ENCODE measurements at regions not wholly inside any gene's neighbourhood (a gene's known extent, or its start where the extent isn't known, plus 50 kb on each side); places are given as distances from the start of the nearest gene placed in this dataset.
"Not testable (repeated sequence)": the region's sequence is repeated elsewhere in the genome, so short reads cannot be mapped to it uniquely, and the experiment has no call there.

DNA sequence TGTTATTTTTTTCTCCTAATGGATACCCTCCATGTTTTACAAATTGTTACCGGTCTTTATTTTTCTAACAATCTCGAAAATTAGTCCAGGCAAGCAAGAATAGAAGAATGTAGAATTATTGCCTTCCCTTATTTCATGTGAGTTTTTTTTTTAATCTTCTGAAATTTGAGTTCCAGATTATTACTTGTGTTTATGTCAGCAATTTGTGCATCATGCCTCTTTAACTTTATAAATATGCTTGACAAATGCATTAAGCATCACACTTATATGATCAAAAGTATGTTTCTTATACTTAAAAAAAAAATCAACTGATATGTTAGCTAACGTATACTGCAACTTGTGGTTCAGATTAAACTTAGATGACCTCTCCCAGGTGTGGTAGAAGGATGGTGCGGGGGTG lies 242.7 kb upstream of the VSTM2A start:
- no peaks in the 10 kb centered on the region for H3K27me3 ChIP-seq (ENCODE audit: control insufficient read depth, insufficient read depth, low read length)
- H3K4me1 ChIP-seq (ENCODE audit: control insufficient read depth, insufficient read depth, low read length), result no peaks in the 10 kb centered on the region
- H3K27ac ChIP-seq (ENCODE audit: low read length), result no peak overlapping the region
- no peaks in the 10 kb centered on the region for H3K36me3 ChIP-seq (ENCODE audit: control insufficient read depth, insufficient read depth, low read length)
- no peaks in the 10 kb centered on the region for H3K9me3 ChIP-seq (ENCODE audit: control insufficient read depth, insufficient read depth, low read length)
- no peak for DNase-seq (ENCODE audit: low read depth, low spot score)
- H3K4me3 ChIP-seq (ENCODE audit: low read length), result no peak overlapping the region
- no CpG with 5 or more reads among the region's 4 CpGs for WGBS (ENCODE audit: insufficient coverage, insufficient read length)

DNA sequence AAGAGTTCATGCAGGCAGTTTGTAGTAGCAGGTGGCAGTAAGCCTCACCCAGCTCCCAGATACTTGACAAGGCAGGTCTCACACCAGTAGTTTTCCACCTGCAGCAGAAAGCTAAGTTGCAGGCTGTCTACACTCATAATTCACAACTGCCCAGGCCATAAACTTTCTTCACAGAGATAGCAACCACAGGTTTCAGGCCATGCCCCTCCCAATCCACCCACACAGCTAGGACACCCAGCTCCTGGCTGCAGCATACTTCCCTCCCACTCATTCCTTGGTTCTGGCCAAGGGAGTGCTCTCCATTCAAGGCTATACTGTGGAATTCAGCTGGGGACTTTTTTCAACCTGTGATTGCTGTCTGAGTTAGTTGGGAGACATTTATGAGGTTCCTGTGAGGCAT lies 226.2 kb upstream of the VSTM2A start:
- not testable (repeated sequence) for H3K4me1 ChIP-seq (ENCODE audit: control insufficient read depth, insufficient read depth, low read length); H3K27me3 ChIP-seq (ENCODE audit: control insufficient read depth, insufficient read depth, low read length); H3K4me3 ChIP-seq (ENCODE audit: low read length); H3K9me3 ChIP-seq (ENCODE audit: control insufficient read depth, insufficient read depth, low read length); H3K27ac ChIP-seq (ENCODE audit: low read length); H3K36me3 ChIP-seq (ENCODE audit: control insufficient read depth, insufficient read depth, low read length); DNase-seq (ENCODE audit: low read depth, low spot score)

DNA sequence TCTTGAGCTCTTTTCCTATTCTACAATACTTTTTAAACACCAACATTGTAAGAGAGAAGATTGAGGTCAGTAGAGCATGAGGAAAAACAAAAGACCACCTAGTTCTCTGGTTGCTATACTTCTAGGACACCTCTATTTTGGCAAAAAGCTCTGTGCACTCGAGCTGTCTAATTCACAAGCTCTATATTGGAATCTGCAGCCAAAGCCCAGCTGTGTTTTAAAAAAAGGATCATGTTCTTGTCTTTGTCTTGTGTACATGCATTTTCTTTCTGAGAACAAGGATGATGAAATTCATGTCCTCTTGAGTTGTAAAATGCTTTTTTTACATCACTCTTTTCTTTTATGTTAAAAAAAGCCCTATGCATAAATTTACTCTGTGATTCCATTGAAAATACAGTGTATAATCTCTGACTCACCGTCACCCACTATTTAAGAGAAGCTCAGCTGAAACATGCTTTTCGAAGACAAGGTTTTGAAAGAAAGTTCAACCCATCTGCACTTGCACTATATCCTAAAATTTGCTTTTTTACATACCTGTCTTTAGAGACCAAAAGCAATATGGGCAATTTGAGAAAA lies 215.5 kb upstream of the VSTM2A start:
- DNase-seq (ENCODE audit: low read depth, low spot score), result no peak
- no peaks in the 10 kb centered on the region for H3K27me3 ChIP-seq (ENCODE audit: control insufficient read depth, insufficient read depth, low read length)
- no peak overlapping the region for H3K4me3 ChIP-seq (ENCODE audit: low read length)
- no peaks in the 10 kb centered on the region for H3K9me3 ChIP-seq (ENCODE audit: control insufficient read depth, insufficient read depth, low read length)
- no CpG with 5 or more reads among the region's 3 CpGs for WGBS (ENCODE audit: insufficient coverage, insufficient read length)
- no peaks in the 10 kb centered on the region for H3K36me3 ChIP-seq (ENCODE audit: control insufficient read depth, insufficient read depth, low read length)
- no peaks in the 10 kb centered on the region for H3K4me1 ChIP-seq (ENCODE audit: control insufficient read depth, insufficient read depth, low read length)
- H3K27ac ChIP-seq (ENCODE audit: low read length), result no peak overlapping the region

DNA sequence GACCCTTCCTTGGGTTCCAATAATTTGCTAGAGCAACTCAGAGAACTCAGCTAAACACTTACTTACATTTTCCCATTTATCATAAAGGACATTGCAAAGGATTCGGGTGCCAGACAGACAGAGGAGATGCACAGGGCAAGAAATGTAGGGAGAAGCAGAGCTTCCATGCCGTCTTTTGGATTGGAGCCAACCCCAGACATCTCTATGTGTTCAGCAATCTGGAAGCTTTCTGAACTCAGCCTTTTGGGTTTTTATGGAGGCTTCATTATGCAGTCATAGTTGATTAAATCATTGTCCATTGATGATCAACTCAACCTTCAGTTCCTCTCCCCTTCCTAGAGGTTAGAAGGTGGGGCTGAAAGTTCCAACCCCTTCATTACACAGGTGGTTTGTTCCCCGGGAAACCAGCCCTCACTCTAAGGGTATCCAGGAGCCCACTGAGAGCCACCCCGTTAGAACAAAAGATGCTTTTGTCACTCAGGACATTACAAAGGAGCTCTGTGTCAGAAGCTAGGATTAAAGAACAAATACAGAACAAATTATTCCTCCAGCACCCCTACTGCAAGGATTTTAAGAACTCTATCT lies 211.9 kb upstream of the VSTM2A start:
- DNase-seq (ENCODE audit: low read depth, low spot score), result no peak
- Histone ChIP-seq H3K27me3 (ENCODE audit: control insufficient read depth, insufficient read depth, low read length) (no peaks in the 10 kb centered on the region), H3K4me1 (ENCODE audit: control insufficient read depth, insufficient read depth, low read length) (0 out of 2 replicates have a peak, but pooled peaks cover 1% of the 10 kb centered on the region), H3K4me3 (ENCODE audit: low read length) (no peak overlapping the region), H3K9me3 (ENCODE audit: control insufficient read depth, insufficient read depth, low read length) (no peaks in the 10 kb centered on the region), H3K27ac (ENCODE audit: low read length) (no peak overlapping the region), H3K36me3 (ENCODE audit: control insufficient read depth, insufficient read depth, low read length) (no peaks in the 10 kb centered on the region)
- no CpG with 5 or more reads among the region's 4 CpGs for WGBS (ENCODE audit: insufficient coverage, insufficient read length)

DNA sequence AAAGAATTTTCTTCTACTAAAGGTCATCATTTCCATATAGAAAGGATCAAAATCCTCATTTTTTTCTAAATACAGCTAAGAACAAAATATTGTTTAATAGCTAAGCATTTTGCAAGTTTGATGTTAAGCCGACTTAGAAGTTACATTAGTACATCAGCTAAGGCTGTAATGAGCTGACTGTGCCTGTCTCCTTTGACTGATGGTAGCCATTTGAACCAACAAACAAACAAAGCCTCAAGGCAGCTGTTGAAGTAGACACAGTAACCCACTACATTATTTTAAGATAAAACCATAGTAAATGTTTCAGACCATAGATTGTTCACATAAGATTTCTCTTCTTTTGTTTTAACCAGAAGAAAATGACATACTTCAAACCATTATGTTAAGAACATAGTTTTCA lies 210.9 kb upstream of the VSTM2A start:
- H3K27me3 ChIP-seq (ENCODE audit: control insufficient read depth, insufficient read depth, low read length), result no peaks in the 10 kb centered on the region
- H3K9me3 ChIP-seq (ENCODE audit: control insufficient read depth, insufficient read depth, low read length), result no peaks in the 10 kb centered on the region
- no CpG with 5 or more reads among the region's 1 CpG for WGBS (ENCODE audit: insufficient coverage, insufficient read length)
- no peaks in the 10 kb centered on the region for H3K36me3 ChIP-seq (ENCODE audit: control insufficient read depth, insufficient read depth, low read length)
- H3K4me1 ChIP-seq (ENCODE audit: control insufficient read depth, insufficient read depth, low read length), result 0 out of 2 replicates have a peak, but pooled peaks cover 1% of the 10 kb centered on the region
- no peak for DNase-seq (ENCODE audit: low read depth, low spot score)
- no peak overlapping the region for H3K4me3 ChIP-seq (ENCODE audit: low read length)
- no peak overlapping the region for H3K27ac ChIP-seq (ENCODE audit: low read length)

DNA sequence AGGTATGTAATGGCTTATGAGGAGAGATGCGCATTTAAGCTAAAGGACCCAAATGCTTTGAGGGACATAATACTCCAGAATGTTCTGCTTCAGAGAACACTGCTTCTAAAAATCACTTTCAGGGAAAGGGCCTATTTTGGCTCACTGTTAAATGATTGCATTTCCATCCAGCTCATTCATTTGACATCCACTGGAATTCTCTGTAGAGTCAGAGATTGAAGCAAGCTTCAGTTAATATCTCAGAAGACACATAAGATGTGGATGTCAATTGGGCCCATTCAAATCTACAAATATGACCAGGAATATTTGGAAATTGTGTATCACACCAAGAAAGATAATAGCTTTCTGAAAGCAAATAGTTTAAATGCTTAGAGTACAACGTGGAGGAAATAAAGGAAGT lies 209.9 kb upstream of the VSTM2A start:
- WGBS (ENCODE audit: insufficient coverage, insufficient read length), result no CpG with 5 or more reads among the region's 2 CpGs
- no peak overlapping the region for H3K27ac ChIP-seq (ENCODE audit: low read length)
- H3K4me1 ChIP-seq (ENCODE audit: control insufficient read depth, insufficient read depth, low read length), result 0 out of 2 replicates have a peak, but pooled peaks cover 1% of the 10 kb centered on the region
- H3K27me3 ChIP-seq (ENCODE audit: control insufficient read depth, insufficient read depth, low read length), result no peaks in the 10 kb centered on the region
- DNase-seq (ENCODE audit: low read depth, low spot score), result no peak
- no peaks in the 10 kb centered on the region for H3K9me3 ChIP-seq (ENCODE audit: control insufficient read depth, insufficient read depth, low read length)
- no peaks in the 10 kb centered on the region for H3K36me3 ChIP-seq (ENCODE audit: control insufficient read depth, insufficient read depth, low read length)
- no peak overlapping the region for H3K4me3 ChIP-seq (ENCODE audit: low read length)

DNA sequence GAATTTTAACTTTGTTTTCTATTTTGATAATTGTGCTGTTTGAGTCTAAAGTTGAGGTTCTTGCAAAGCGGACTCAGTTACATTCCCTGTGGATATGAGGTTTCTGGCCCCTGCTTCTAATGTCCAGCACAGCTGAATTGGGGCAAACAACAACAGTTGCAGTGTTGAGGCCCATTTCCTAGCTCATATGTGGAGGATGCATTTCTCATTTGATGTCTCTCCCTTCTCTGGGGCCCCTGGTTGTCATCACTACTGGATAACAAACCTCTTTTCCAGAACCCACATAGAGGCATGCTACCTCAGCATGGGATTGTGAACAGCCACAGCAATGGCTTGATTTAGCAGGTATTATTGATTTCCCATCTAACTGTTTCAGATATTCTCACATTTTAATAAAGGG lies 208.2 kb upstream of the VSTM2A start:
- no peak for DNase-seq (ENCODE audit: low read depth, low spot score)
- Histone ChIP-seq H3K4me3 (ENCODE audit: low read length) (no peak overlapping the region), H3K36me3 (ENCODE audit: control insufficient read depth, insufficient read depth, low read length) (no peaks in the 10 kb centered on the region), H3K9me3 (ENCODE audit: control insufficient read depth, insufficient read depth, low read length) (no peaks in the 10 kb centered on the region), H3K27ac (ENCODE audit: low read length) (no peak overlapping the region), H3K27me3 (ENCODE audit: control insufficient read depth, insufficient read depth, low read length) (no peaks in the 10 kb centered on the region), H3K4me1 (ENCODE audit: control insufficient read depth, insufficient read depth, low read length) (0 out of 2 replicates have a peak, but pooled peaks cover 1% of the 10 kb centered on the region)
- no CpG with 5 or more reads among the region's 1 CpG for WGBS (ENCODE audit: insufficient coverage, insufficient read length)

DNA sequence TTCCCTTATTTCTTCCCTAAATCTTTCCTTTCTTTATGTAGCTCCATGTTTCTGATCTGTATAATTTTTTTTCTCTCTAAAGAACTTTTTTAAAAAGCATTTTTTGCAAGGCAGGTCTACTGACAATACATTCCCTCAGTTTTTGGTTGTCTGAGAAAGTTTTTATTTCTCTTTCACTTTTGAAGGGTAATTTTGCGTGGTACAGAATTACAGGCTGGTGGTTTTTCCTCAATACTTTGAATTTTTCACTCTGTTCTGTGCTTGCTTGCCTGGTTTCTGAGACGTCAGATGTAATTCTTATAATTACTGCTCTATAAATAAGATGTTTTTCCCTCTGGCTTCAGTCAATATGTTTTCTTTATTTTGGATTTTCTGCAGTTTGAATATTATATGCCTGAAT lies 205.4 kb upstream of the VSTM2A start:
- 0 out of 2 replicates have a peak, but pooled peaks cover 1% of the 10 kb centered on the region for H3K4me1 ChIP-seq (ENCODE audit: control insufficient read depth, insufficient read depth, low read length)
- H3K9me3 ChIP-seq (ENCODE audit: control insufficient read depth, insufficient read depth, low read length), result no peaks in the 10 kb centered on the region
- no CpG with 5 or more reads among the region's 2 CpGs for WGBS (ENCODE audit: insufficient coverage, insufficient read length)

DNA sequence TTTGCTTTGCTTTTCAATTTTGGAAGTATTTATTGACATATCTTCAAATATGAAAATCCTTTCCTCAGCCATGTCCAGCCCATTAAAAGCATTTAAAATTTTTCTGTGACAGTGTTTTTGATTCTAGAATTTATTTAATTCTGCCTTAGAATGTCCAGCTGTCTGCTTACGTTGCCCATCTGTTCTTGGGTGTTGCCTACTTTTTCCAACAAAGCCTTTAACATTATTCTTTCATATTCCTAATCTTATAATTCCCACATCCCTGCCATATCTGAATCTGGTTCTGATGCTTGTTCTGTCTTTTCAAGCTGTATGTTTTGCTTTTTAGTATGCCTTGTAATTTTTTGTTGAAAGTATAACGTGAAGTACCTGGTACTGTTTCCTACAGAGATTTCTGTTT lies 204.7 kb upstream of the VSTM2A start:
- H3K4me3 ChIP-seq (ENCODE audit: low read length), result no peak overlapping the region
- H3K27me3 ChIP-seq (ENCODE audit: control insufficient read depth, insufficient read depth, low read length), result no peaks in the 10 kb centered on the region
- DNase-seq (ENCODE audit: low read depth, low spot score), result no peak
- H3K27ac ChIP-seq (ENCODE audit: low read length), result no peak overlapping the region
- H3K4me1 ChIP-seq (ENCODE audit: control insufficient read depth, insufficient read depth, low read length), result 0 out of 2 replicates have a peak, but pooled peaks cover 1% of the 10 kb centered on the region
- no peaks in the 10 kb centered on the region for H3K9me3 ChIP-seq (ENCODE audit: control insufficient read depth, insufficient read depth, low read length)
- no peaks in the 10 kb centered on the region for H3K36me3 ChIP-seq (ENCODE audit: control insufficient read depth, insufficient read depth, low read length)
- no CpG with 5 or more reads among the region's 2 CpGs for WGBS (ENCODE audit: insufficient coverage, insufficient read length)

More for the DNA sequence above, 205.4 kb upstream of the VSTM2A start:
- no peaks in the 10 kb centered on the region for H3K27me3 ChIP-seq (ENCODE audit: control insufficient read depth, insufficient read depth, low read length)
- H3K4me3 ChIP-seq (ENCODE audit: low read length), result no peak overlapping the region
- DNase-seq (ENCODE audit: low read depth, low spot score), result no peak
- no peaks in the 10 kb centered on the region for H3K36me3 ChIP-seq (ENCODE audit: control insufficient read depth, insufficient read depth, low read length)
- H3K27ac ChIP-seq (ENCODE audit: low read length), result no peak overlapping the region

DNA sequence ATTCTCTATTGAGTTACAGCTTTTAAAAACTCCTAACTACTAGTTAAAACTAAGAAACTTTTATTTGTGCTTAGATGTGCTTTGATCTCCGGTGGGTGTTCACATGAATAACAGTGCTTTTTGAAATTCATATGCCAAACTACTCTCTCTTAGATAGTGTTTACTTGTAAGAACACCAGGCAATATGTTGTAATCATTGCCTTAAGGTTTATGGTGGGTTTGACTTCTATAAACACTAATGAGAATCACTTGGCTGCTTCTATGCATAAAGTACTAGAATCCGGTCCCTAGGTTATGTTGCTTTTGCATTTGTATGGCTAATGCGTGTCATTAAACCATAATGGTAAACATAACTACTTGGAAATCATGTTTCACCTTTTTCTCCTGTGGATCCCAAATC lies 203.9 kb upstream of the VSTM2A start:
- no CpG with 5 or more reads among the region's 3 CpGs for WGBS (ENCODE audit: insufficient coverage, insufficient read length)
- Histone ChIP-seq H3K9me3 (ENCODE audit: control insufficient read depth, insufficient read depth, low read length) (no peaks in the 10 kb centered on the region), H3K4me3 (ENCODE audit: low read length) (no peak overlapping the region), H3K27me3 (ENCODE audit: control insufficient read depth, insufficient read depth, low read length) (no peaks in the 10 kb centered on the region), H3K27ac (ENCODE audit: low read length) (no peak overlapping the region), H3K36me3 (ENCODE audit: control insufficient read depth, insufficient read depth, low read length) (no peaks in the 10 kb centered on the region), H3K4me1 (ENCODE audit: control insufficient read depth, insufficient read depth, low read length) (no peaks in the 10 kb centered on the region)
- no peak for DNase-seq (ENCODE audit: low read depth, low spot score)

DNA sequence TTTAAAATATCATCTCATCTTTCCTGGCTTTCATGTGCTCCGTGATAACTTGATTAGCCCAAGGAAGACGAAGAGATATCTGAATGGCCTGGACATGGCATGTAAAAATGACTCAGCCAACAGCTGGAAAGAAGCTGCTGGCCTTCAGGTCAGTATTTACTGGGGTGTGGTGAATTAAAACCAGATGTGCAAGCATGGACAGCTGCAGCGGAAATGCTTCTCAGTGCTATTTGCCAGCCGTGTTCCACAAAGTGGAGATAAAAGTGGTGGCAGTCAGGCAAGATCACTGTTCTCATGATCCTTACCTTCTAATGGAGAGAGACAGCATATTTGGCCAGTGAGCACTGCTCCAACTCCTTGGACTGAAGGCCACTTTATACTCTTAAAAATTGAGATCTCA lies 203.1 kb upstream of the VSTM2A start:
- no peaks in the 10 kb centered on the region for H3K4me1 ChIP-seq (ENCODE audit: control insufficient read depth, insufficient read depth, low read length)
- no peak overlapping the region for H3K4me3 ChIP-seq (ENCODE audit: low read length)
- no peak for DNase-seq (ENCODE audit: low read depth, low spot score)
- no peaks in the 10 kb centered on the region for H3K36me3 ChIP-seq (ENCODE audit: control insufficient read depth, insufficient read depth, low read length)
- H3K9me3 ChIP-seq (ENCODE audit: control insufficient read depth, insufficient read depth, low read length), result no peaks in the 10 kb centered on the region
- H3K27me3 ChIP-seq (ENCODE audit: control insufficient read depth, insufficient read depth, low read length), result no peaks in the 10 kb centered on the region
- no peak overlapping the region for H3K27ac ChIP-seq (ENCODE audit: low read length)
- WGBS (ENCODE audit: insufficient coverage, insufficient read length), result no CpG with 5 or more reads among the region's 4 CpGs
